WI38 (cell line): ENCODE measurements at regions not wholly inside any gene's neighbourhood (a gene's known extent, or its start where the extent isn't known, plus 50 kb on each side); places are given as distances from the start of the nearest gene placed in this dataset.

Experiments used
- H3K4me3 ChIP-seq: 2 replicates; pipeline ENCODE4 v1.5.1; 2011; ENCODE audit warnings: low read depth, mild to moderate bottlenecking, control low read depth, low read length
- TF ChIP-seq, protein P1 (sequence below): IDR thresholded peaks from 2 replicates; pipeline ENCODE4 v1.5.1; 2012; ENCODE audit warnings: low read depth, mild to moderate bottlenecking, control low read depth, low read length

DNA sequence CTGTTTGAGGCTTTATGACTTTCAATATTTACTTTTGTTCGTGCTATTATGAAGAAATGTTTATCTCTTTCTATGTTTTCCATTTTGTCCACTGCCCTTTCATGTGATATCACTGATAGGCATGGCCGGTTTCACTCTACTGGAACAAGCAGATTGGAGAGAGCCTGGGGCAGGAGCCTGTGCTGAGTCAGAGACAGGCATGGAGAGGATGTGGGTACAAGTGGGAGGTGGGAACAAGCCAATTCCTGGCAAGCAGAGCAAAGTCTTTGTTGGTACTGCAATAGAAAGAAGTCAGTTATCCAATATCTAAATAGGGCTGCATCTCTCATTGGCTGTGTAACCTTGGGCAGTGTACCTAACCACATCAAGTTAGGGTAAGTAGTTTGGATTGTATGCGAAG lies 545.6 kb upstream of the MAP3K7 start:
- TF ChIP-seq, protein P1, sequence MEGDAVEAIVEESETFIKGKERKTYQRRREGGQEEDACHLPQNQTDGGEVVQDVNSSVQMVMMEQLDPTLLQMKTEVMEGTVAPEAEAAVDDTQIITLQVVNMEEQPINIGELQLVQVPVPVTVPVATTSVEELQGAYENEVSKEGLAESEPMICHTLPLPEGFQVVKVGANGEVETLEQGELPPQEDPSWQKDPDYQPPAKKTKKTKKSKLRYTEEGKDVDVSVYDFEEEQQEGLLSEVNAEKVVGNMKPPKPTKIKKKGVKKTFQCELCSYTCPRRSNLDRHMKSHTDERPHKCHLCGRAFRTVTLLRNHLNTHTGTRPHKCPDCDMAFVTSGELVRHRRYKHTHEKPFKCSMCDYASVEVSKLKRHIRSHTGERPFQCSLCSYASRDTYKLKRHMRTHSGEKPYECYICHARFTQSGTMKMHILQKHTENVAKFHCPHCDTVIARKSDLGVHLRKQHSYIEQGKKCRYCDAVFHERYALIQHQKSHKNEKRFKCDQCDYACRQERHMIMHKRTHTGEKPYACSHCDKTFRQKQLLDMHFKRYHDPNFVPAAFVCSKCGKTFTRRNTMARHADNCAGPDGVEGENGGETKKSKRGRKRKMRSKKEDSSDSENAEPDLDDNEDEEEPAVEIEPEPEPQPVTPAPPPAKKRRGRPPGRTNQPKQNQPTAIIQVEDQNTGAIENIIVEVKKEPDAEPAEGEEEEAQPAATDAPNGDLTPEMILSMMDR: no peak
- no peak overlapping the region for H3K4me3 ChIP-seq

DNA sequence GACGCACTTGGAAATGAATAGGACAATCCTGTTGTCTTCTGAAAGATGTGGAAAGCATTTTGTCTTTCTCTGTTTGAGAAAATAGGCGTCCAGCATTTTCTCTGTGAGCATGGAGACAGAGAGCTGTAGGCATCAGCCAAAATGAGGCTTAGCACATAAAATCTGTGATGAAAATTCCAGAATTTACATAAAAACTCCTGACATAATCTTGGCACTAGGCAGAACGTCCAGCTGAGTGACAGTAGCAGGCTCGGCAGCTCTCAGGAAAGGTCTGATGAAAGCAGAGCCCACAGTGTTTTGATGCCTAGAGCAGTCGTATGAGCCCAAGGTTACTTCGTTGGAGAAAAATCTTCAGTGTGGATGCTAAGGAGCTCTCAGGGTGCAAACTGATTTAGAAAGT lies 543.3 kb upstream of the MAP3K7 start:
- H3K4me3 ChIP-seq: no peak overlapping the region
- TF ChIP-seq, protein P1: no peak

DNA sequence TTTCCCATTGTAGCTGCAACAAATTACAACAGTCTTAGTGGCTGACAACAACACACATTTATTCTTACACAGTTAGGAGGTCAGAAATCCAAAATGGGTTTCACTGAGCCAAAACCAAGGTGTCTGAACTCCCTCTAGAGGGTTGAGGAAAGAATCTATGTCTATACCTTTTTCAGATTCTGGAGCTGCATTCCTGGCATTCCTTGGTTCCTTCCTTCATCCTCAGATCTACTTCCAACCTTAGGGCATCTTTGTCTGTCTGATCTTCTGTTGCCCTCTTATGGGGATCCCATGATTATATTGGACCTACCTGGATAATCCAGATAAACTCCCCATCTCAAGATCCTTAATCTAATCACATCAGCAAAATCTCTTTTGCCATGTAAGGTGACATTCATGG lies 540.9 kb upstream of the MAP3K7 start:
- TF ChIP-seq, protein P1: no peak
- H3K4me3 ChIP-seq: no peak overlapping the region

DNA sequence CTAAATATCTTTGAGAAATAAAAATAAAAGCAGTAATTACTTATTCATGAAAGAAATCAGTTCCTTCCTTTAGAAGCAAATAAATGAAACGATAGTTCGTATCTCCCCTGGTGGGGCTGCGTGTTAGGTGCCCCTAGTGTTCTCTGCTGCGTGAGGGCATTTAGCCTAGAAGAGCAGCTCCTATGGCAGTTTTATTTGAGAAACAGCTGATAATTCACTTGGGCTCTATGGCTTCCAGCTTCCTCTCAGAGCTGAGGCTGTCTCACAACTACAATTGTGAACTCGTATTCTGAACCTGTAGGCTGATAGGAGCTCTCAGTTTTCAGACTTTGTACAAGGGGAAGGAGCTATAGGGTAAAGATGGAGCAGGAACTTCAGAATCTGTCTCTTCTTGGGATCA lies 540.0 kb upstream of the MAP3K7 start:
- no peak overlapping the region for H3K4me3 ChIP-seq
- TF ChIP-seq, protein P1: no peak

DNA sequence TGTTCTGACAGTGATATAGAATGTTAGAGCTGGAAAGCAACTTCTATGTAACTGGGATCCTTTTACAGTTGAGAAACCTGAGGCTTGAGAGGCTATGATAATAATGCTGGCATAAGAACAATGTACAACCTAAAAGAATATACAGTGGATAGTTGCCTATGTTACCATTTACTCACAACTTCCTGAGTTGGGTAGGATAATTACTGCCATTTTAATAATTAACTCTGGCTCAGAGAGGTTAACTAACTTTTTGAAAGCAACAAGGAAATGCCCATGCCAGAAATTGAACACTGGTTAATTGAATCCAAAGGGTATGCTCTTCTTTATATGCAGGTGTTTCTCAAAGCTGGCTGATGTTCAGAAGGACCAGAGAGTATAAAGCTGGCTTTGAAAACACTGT lies 530.7 kb upstream of the MAP3K7 start:
- H3K4me3 ChIP-seq: no peak overlapping the region
- TF ChIP-seq, protein P1: no peak

DNA sequence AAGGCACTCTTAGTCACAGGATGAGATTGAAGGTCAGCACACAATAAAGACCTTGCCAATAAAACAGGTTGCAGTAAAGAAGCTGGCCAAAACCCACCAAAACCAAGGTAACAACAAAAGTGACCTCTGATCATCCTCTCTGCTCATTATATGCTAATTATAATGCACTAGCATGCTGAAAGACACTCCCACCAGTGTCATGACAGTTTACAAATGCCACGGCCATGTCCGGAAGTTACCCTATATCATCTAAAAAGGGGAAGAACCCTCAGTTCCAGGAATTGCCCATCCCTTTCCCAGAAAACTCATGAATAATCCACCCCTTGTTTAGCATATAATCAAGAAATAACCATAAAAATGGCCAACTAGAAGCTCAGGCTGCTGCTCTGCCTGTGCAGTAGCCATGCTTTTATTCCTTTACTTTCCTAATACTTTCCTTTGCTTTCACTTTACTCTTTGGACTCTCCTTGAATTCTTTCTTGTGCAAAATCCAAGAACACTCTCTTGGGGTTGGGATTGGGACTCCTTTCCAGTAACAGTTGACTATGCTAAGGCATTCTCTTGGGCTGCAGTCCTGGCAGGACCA lies 527.3 kb upstream of the MAP3K7 start:
- no peak overlapping the region for H3K4me3 ChIP-seq
- TF ChIP-seq, protein P1: no peak

DNA sequence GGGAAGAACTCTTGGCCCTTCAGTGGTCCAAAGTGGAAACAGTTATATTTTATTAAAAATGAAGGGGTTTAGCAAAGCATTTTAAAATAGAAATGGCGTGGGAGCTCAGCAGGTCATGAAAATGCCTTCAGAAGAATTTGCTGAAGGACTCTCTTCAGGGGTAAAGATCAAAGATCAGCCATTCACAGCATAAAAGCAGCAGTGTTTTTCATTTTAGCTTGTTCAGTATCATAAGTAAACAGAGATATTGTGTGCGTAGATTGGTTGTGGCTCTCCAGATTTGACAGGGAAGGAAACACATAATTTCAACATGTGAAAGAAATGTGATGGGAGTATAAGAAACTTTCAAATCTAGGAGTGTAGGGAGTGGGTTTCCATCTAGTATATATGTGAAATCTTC lies 519.2 kb upstream of the MAP3K7 start:
- H3K4me3 ChIP-seq: no peak overlapping the region
- TF ChIP-seq, protein P1: no peak
